ENCODE measurements at regions not wholly inside any gene's neighbourhood (a gene's known extent, or its start where the extent isn't known, plus 50 kb on each side); places are given as distances from the start of the nearest gene placed in this dataset.

DNA sequence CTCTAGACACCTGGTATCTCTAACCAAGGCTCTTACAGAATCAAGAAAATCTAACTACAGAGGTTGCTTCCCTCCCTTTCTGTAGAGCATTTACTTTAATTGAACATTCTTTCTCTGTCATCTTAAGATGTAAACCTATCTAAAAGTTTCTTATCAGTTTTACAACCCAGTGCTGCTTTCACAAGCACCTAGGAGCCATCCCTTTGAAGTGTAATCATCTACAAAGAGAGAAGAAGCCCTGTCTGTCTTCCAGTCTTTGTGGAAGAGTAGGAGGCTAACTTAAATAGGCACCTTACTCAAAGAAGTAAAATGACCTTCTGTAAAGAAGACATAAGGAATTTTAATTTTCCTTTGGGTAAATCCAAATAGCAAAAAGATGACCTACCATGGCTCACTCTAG lies 763.9 kb upstream of the LRFN5 start:
- H3K4me3 ChIP-seq (replicated peaks; ENCODE audit: low read depth, low read length), result no peak overlapping the region
- no peaks in the 10 kb centered on the region for H3K27me3 ChIP-seq (replicated peaks; ENCODE audit: control insufficient read depth, insufficient read depth, low read length)
- no peak for DNase-seq (ENCODE audit: extremely low read depth, insufficient read length)
- no peaks in the 10 kb centered on the region for H3K36me3 ChIP-seq (ENCODE audit: control insufficient read depth, insufficient read depth, low read length)
- TF ChIP-seq, protein P1, sequence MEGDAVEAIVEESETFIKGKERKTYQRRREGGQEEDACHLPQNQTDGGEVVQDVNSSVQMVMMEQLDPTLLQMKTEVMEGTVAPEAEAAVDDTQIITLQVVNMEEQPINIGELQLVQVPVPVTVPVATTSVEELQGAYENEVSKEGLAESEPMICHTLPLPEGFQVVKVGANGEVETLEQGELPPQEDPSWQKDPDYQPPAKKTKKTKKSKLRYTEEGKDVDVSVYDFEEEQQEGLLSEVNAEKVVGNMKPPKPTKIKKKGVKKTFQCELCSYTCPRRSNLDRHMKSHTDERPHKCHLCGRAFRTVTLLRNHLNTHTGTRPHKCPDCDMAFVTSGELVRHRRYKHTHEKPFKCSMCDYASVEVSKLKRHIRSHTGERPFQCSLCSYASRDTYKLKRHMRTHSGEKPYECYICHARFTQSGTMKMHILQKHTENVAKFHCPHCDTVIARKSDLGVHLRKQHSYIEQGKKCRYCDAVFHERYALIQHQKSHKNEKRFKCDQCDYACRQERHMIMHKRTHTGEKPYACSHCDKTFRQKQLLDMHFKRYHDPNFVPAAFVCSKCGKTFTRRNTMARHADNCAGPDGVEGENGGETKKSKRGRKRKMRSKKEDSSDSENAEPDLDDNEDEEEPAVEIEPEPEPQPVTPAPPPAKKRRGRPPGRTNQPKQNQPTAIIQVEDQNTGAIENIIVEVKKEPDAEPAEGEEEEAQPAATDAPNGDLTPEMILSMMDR (IDR thresholded peaks at IDR 0.05; ENCODE audit: insufficient read depth, low read length, poor library complexity, severe bottlenecking), result no peak

DNA sequence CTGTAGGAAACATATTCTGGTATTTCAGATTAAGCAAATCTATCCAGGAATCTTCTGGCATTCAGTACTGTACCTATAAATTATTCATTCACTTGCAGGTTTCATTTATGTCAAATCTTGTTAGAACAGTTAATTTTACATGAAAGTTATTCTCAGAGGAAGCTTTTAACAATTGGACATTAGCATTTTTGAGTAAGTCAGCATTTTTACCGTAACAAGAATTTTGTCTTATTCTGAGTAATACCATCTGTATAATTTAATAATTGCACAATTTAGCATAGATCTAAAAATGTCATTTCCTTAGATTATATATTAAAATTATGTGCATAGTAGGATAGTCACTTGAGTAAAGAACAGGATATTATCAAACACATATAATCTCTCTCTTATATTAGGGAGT lies 764.8 kb upstream of the LRFN5 start:
- TF ChIP-seq, protein P1 (IDR thresholded peaks at IDR 0.05; ENCODE audit: insufficient read depth, low read length, poor library complexity, severe bottlenecking), result no peak
- Histone ChIP-seq H3K27me3 (replicated peaks; ENCODE audit: control insufficient read depth, insufficient read depth, low read length) (no peaks in the 10 kb centered on the region), H3K36me3 (ENCODE audit: control insufficient read depth, insufficient read depth, low read length) (no peaks in the 10 kb centered on the region), H3K4me3 (replicated peaks; ENCODE audit: low read depth, low read length) (no peak overlapping the region)
- DNase-seq (ENCODE audit: extremely low read depth, insufficient read length), result no peak

DNA sequence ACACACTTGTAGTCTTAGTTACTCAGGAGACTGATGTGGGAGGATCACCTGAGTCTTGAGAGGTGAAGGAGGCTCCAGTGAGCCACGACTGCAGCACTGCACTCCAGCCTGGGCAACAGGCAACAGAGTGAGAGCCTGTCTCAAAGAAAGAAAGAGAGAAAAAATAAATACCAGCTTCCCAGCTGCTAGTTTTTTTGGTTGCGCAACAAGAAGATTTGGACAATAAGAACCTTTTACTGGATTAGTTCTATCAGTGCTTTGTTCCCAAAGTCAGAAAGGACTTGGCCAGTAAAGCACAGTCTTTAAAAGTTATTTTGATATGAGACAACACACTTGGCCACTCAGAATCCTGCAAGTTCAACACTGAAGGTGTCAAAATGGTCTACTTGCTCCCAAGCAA lies 768.1 kb upstream of the LRFN5 start:
- TF ChIP-seq, protein P1 (IDR thresholded peaks at IDR 0.05; ENCODE audit: insufficient read depth, low read length, poor library complexity, severe bottlenecking), result no peak
- H3K4me3 ChIP-seq (replicated peaks; ENCODE audit: low read depth, low read length), result no peak overlapping the region
- DNase-seq (ENCODE audit: extremely low read depth, insufficient read length), result no peak
- H3K36me3 ChIP-seq (ENCODE audit: control insufficient read depth, insufficient read depth, low read length), result no peaks in the 10 kb centered on the region
- H3K27me3 ChIP-seq (replicated peaks; ENCODE audit: control insufficient read depth, insufficient read depth, low read length), result no peaks in the 10 kb centered on the region

DNA sequence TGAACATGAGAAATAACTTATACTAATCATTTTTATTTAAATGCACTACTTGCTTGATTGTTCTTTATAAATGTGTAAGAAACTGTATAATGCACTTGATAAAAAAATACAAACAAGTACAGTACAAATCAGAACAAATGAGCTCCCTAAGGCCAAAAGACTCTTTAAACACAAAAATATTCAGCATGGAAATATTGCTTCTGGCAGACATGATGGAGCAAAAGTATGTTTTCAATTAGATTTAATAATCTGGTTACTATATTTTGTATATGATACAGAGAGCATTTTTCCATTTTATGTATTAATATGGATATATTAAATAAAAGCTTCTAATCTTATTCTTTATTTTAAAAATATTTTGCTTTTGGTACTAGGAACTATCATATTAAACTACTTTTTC lies 800.2 kb upstream of the LRFN5 start:
- TF ChIP-seq, protein P1 (IDR thresholded peaks at IDR 0.05; ENCODE audit: insufficient read depth, low read length, poor library complexity, severe bottlenecking), result no peak
- DNase-seq (ENCODE audit: extremely low read depth, insufficient read length), result no peak
- no peaks in the 10 kb centered on the region for H3K27me3 ChIP-seq (replicated peaks; ENCODE audit: control insufficient read depth, insufficient read depth, low read length)
- H3K36me3 ChIP-seq (ENCODE audit: control insufficient read depth, insufficient read depth, low read length), result no peaks in the 10 kb centered on the region
- H3K4me3 ChIP-seq (replicated peaks; ENCODE audit: low read depth, low read length), result no peak overlapping the region

DNA sequence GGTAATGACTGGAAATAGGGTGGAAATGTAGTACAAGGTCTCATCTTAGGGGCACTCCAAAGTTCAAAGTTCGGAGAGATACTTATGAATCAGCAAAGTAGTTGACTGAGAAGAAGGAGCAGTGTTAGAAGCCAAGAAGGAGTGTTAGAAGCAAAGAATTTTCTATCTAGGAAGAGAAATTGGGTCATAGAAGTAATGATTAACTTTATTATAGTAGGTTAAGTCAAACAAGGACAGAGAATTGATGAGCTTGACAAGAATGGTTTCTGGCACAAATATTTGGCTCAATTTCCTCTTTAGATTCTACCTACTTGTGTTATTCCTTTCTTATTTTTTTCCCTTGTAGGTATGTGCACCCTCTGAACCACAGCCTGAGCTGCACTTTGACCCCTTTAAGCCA lies 810.5 kb upstream of the LRFN5 start:
- TF ChIP-seq, protein P1 (IDR thresholded peaks at IDR 0.05; ENCODE audit: insufficient read depth, low read length, poor library complexity, severe bottlenecking), result no peak
- DNase-seq (ENCODE audit: extremely low read depth, insufficient read length), result no peak
- Histone ChIP-seq H3K27me3 (replicated peaks; ENCODE audit: control insufficient read depth, insufficient read depth, low read length) (no peaks in the 10 kb centered on the region), H3K4me3 (replicated peaks; ENCODE audit: low read depth, low read length) (no peak overlapping the region), H3K36me3 (ENCODE audit: control insufficient read depth, insufficient read depth, low read length) (no peaks in the 10 kb centered on the region)

DNA sequence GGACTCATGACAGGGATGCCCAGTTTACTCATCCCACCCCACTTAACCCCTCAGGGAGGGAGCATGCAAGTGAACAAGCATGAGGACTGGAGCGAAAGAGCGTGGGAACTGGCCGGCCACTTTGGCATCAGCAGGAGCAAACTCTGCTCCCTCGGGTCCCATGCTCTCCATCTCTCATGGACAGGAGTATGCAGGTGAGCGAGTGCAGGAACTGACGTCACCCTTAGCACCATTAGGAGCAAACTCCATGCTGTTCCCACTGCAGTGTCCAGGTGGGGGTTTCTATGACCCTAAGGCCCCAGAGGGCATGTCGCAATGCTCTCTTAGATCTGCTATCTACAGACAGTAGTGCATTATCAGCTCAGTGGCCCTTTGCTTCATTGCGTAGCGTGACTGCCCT lies 821.8 kb upstream of the LRFN5 start:
- no peaks in the 10 kb centered on the region for H3K36me3 ChIP-seq (ENCODE audit: control insufficient read depth, insufficient read depth, low read length)
- no peaks in the 10 kb centered on the region for H3K27me3 ChIP-seq (replicated peaks; ENCODE audit: control insufficient read depth, insufficient read depth, low read length)
- H3K4me3 ChIP-seq (replicated peaks; ENCODE audit: low read depth, low read length), result no peak overlapping the region
- no peak for DNase-seq (ENCODE audit: extremely low read depth, insufficient read length)
- TF ChIP-seq, protein P1 (IDR thresholded peaks at IDR 0.05; ENCODE audit: insufficient read depth, low read length, poor library complexity, severe bottlenecking), result no peak

Data from GM06990 (cell line).